Osteocyte (in vitro differentiated cells): ENCODE measurements at regions not wholly inside any gene's neighbourhood (a gene's known extent, or its start where the extent isn't known, plus 50 kb on each side); places are given as distances from the start of the nearest gene placed in this dataset.

Experiments used
- DNase-seq: peaks from one replicate; pipeline ENCODE4 v3.0.0; 2021; ENCODE audit warnings: mixed read lengths; ENCODE audit not compliant: unreplicated experiment; ENCODE audit errors: extremely low spot score
- H3K27ac Mint-ChIP-seq: one replicate; pipeline ENCODE4 v1.8.0; 2021; ENCODE audit warnings: mild to moderate bottlenecking, mixed read lengths; ENCODE audit not compliant: unreplicated experiment
- H3K27me3 Mint-ChIP-seq: one replicate; pipeline ENCODE4 v1.8.0; 2021; ENCODE audit warnings: mixed read lengths; ENCODE audit not compliant: unreplicated experiment
- H3K36me3 Mint-ChIP-seq: one replicate; pipeline ENCODE4 v1.8.0; 2021; ENCODE audit warnings: mixed read lengths; ENCODE audit not compliant: unreplicated experiment
- H3K4me1 Mint-ChIP-seq: one replicate; pipeline ENCODE4 v1.8.0; 2021; ENCODE audit warnings: mixed read lengths; ENCODE audit not compliant: unreplicated experiment
- H3K4me3 Mint-ChIP-seq: one replicate; pipeline ENCODE4 v1.8.0; 2021; ENCODE audit warnings: mild to moderate bottlenecking, moderate library complexity, mixed read lengths; ENCODE audit not compliant: unreplicated experiment
- H3K9me3 Mint-ChIP-seq: one replicate; pipeline ENCODE4 v1.8.0; 2021; ENCODE audit warnings: mixed read lengths; ENCODE audit not compliant: unreplicated experiment
- CTCF ChIP-seq: fragments of 200-600 bp; sonication (generic); IDR thresholded peaks from 2 replicates; pipeline ENCODE4 v1.5.0; 2021; ENCODE audit warnings: antibody characterized with exemption, mild to moderate bottlenecking, moderate library complexity

DNA sequence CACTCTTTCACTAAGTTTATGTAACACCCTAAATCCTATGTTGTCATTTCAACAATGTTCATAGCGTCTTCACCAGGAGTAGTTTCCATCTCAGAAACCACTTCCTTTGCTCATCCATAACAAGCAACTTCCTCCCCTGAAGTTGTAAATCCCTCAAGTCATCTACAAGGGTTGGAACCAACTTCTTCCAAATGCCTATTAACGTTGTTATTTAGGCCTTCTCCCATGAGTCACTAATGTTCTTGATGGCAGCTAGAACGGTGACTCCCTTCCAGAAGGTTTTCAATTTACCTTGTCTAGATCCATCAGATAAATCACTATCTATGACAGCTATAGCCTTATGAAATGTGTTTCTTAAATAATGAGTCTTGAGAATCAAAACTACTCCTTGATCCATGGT lies 73.3 kb upstream of the TARS1 start:
- no peaks in the 10 kb centered on the region for H3K9me3 Mint-ChIP-seq
- no peak overlapping the region for H3K27ac Mint-ChIP-seq
- no peak for DNase-seq
- H3K4me3 Mint-ChIP-seq: no peak overlapping the region
- no peaks in the 10 kb centered on the region for H3K27me3 Mint-ChIP-seq
- TF ChIP-seq CTCF: no peak
- H3K4me1 Mint-ChIP-seq: peaks cover 9% of the 10 kb centered on the region
- H3K36me3 Mint-ChIP-seq: no peaks in the 10 kb centered on the region

- no peak for TF ChIP-seq CTCF
- DNase-seq: no peak
- H3K27ac Mint-ChIP-seq: no peak overlapping the region
- H3K9me3 Mint-ChIP-seq: no peaks in the 10 kb centered on the region
- no peaks in the 10 kb centered on the region for H3K36me3 Mint-ChIP-seq
- no peak overlapping the region for H3K4me3 Mint-ChIP-seq
- H3K4me1 Mint-ChIP-seq: peaks cover 2% of the 10 kb centered on the region
- no peaks in the 10 kb centered on the region for H3K27me3 Mint-ChIP-seq
These were observed 71.0 kb upstream of the TARS1 start for GRCh38 chr5:33369485-33370465.

- no peak for DNase-seq
- no peak overlapping the region for H3K27ac Mint-ChIP-seq
- no peaks in the 10 kb centered on the region for H3K36me3 Mint-ChIP-seq
- no peaks in the 10 kb centered on the region for H3K9me3 Mint-ChIP-seq
- H3K4me3 Mint-ChIP-seq: no peak overlapping the region
- peaks cover 2% of the 10 kb centered on the region for H3K4me1 Mint-ChIP-seq
- no peak for TF ChIP-seq CTCF
- H3K27me3 Mint-ChIP-seq: no peaks in the 10 kb centered on the region
These were observed 70.3 kb upstream of the TARS1 start for GRCh38 chr5:33370466-33370859.

- no peak for TF ChIP-seq CTCF
- DNase-seq: no peak
- Mint-ChIP-seq H3K9me3 (no peaks in the 10 kb centered on the region), H3K27ac (no peak overlapping the region), H3K36me3 (no peaks in the 10 kb centered on the region), H3K27me3 (no peaks in the 10 kb centered on the region), H3K4me3 (no peak overlapping the region), H3K4me1 (no peaks in the 10 kb centered on the region)
These were observed 69.1 kb upstream of the TARS1 start for GRCh38 chr5:33371660-33372059.

- H3K9me3 Mint-ChIP-seq: no peaks in the 10 kb centered on the region
- H3K27me3 Mint-ChIP-seq: no peaks in the 10 kb centered on the region
- no peaks in the 10 kb centered on the region for H3K4me1 Mint-ChIP-seq
These were observed 67.9 kb upstream of the TARS1 start for GRCh38 chr5:33372721-33373472.

More at GRCh38 chr5:33372721-33373472, 67.9 kb upstream of the TARS1 start:
- no peak for DNase-seq
- no peak for TF ChIP-seq CTCF
- no peak overlapping the region for H3K27ac Mint-ChIP-seq
- H3K4me3 Mint-ChIP-seq: no peak overlapping the region
- no peaks in the 10 kb centered on the region for H3K36me3 Mint-ChIP-seq
